ENCODE measurements at regions not wholly inside any gene's neighbourhood (a gene's known extent, or its start where the extent isn't known, plus 50 kb on each side); places are given as distances from the start of the nearest gene placed in this dataset.

- Mint-ChIP-seq H3K27ac (ENCODE audit: unreplicated experiment) (no peak overlapping the region), H3K27me3 (ENCODE audit: insufficient read depth, unreplicated experiment) (no peaks in the 10 kb centered on the region), H3K9me3 (ENCODE audit: unreplicated experiment) (no peaks in the 10 kb centered on the region), H3K4me1 (ENCODE audit: low read depth, unreplicated experiment) (no peaks in the 10 kb centered on the region), H3K4me3 (ENCODE audit: unreplicated experiment) (no peak overlapping the region), H3K36me3 (ENCODE audit: insufficient read depth, unreplicated experiment) (no peaks in the 10 kb centered on the region)
- Histone ChIP-seq H3K36me3 (ENCODE audit: control insufficient read depth, insufficient read depth, low read length) (no peaks in the 10 kb centered on the region), H3K4me3 (ENCODE audit: low read depth, low read length) (no peak overlapping the region), H3K9me3 (no peaks in the 10 kb centered on the region), H3K27me3 (replicated peaks; ENCODE audit: control insufficient read depth, insufficient read depth, low read length) (no peaks in the 10 kb centered on the region), H3K4me1 (no peaks in the 10 kb centered on the region)
- ChIA-PET CTCF (no interaction called here), POLR2A (no interaction called here)
- BruUV-seq (replicated peaks) = no TSS peak
- intact Hi-C loops (cut with micrococcal nuclease; ENCODE audit: unreplicated experiment) = no loop called here
- no peak for DNase-seq
- TF ChIP-seq CTCF (IDR thresholded peaks at IDR 0.05; ENCODE audit: insufficient read depth in 1 of 2, low read depth in 1 of 2, low read length in 1 of 2, severe bottlenecking in 1 of 2, unreplicated experiment in 1 of 2) = no peak
These were observed 775.6 kb upstream of the ACO1 start for GRCh38 chr9:31608881-31609280.

- no peaks in the 10 kb centered on the region for H3K9me3 ChIP-seq
- H3K4me1 ChIP-seq = no peaks in the 10 kb centered on the region
- ChIA-PET CTCF (no interaction called here), POLR2A (no interaction called here)
- no TSS peak for BruUV-seq (replicated peaks)
- no peaks in the 10 kb centered on the region for H3K27me3 Mint-ChIP-seq (ENCODE audit: insufficient read depth, unreplicated experiment)
- H3K27me3 ChIP-seq (replicated peaks; ENCODE audit: control insufficient read depth, insufficient read depth, low read length) = no peaks in the 10 kb centered on the region
- H3K36me3 Mint-ChIP-seq (ENCODE audit: insufficient read depth, unreplicated experiment) = no peaks in the 10 kb centered on the region
- H3K4me1 Mint-ChIP-seq (ENCODE audit: low read depth, unreplicated experiment) = no peaks in the 10 kb centered on the region
- H3K36me3 ChIP-seq (ENCODE audit: control insufficient read depth, insufficient read depth, low read length) = no peaks in the 10 kb centered on the region
- TF ChIP-seq CTCF (IDR thresholded peaks at IDR 0.05; ENCODE audit: insufficient read depth in 1 of 2, low read depth in 1 of 2, low read length in 1 of 2, severe bottlenecking in 1 of 2, unreplicated experiment in 1 of 2) = no peak
- DNase-seq = no peak
- intact Hi-C loops (cut with micrococcal nuclease; ENCODE audit: unreplicated experiment) = no loop called here
- no peak overlapping the region for H3K4me3 Mint-ChIP-seq (ENCODE audit: unreplicated experiment)
- no peak overlapping the region for H3K4me3 ChIP-seq (ENCODE audit: low read depth, low read length)
- no peak overlapping the region for H3K27ac Mint-ChIP-seq (ENCODE audit: unreplicated experiment)
- H3K9me3 Mint-ChIP-seq (ENCODE audit: unreplicated experiment) = no peaks in the 10 kb centered on the region
These were observed 772.0 kb upstream of the ACO1 start for GRCh38 chr9:31612336-31613030.

- no peaks in the 10 kb centered on the region for H3K27me3 Mint-ChIP-seq (ENCODE audit: insufficient read depth, unreplicated experiment)
- Histone ChIP-seq H3K9me3 (no peaks in the 10 kb centered on the region), H3K36me3 (ENCODE audit: control insufficient read depth, insufficient read depth, low read length) (no peaks in the 10 kb centered on the region), H3K4me3 (ENCODE audit: low read depth, low read length) (no peak overlapping the region), H3K27me3 (replicated peaks; ENCODE audit: control insufficient read depth, insufficient read depth, low read length) (no peaks in the 10 kb centered on the region), H3K4me1 (no peaks in the 10 kb centered on the region)
- no peak overlapping the region for H3K27ac Mint-ChIP-seq (ENCODE audit: unreplicated experiment)
- ChIA-PET CTCF (no interaction called here), POLR2A (interaction anchor here (0.6 kb wide), 1 partner anchor 32 kb away, joined by 4 read pairs; no protein-coding TSS in a partner anchor)
- no peak overlapping the region for H3K4me3 Mint-ChIP-seq (ENCODE audit: unreplicated experiment)
- no peak for DNase-seq
- no TSS peak for BruUV-seq (replicated peaks)
- intact Hi-C loops (cut with micrococcal nuclease; ENCODE audit: unreplicated experiment) = no loop called here
- no peak for TF ChIP-seq CTCF (IDR thresholded peaks at IDR 0.05; ENCODE audit: insufficient read depth in 1 of 2, low read depth in 1 of 2, low read length in 1 of 2, severe bottlenecking in 1 of 2, unreplicated experiment in 1 of 2)
- no peaks in the 10 kb centered on the region for H3K4me1 Mint-ChIP-seq (ENCODE audit: low read depth, unreplicated experiment)
- no peaks in the 10 kb centered on the region for H3K36me3 Mint-ChIP-seq (ENCODE audit: insufficient read depth, unreplicated experiment)
- H3K9me3 Mint-ChIP-seq (ENCODE audit: unreplicated experiment) = no peaks in the 10 kb centered on the region
These were observed 768.5 kb upstream of the ACO1 start for GRCh38 chr9:31615966-31616365.
